ENCODE measurements at regions not wholly inside any gene's neighbourhood (a gene's known extent, or its start where the extent isn't known, plus 50 kb on each side); places are given as distances from the start of the nearest gene placed in this dataset.

DNA sequence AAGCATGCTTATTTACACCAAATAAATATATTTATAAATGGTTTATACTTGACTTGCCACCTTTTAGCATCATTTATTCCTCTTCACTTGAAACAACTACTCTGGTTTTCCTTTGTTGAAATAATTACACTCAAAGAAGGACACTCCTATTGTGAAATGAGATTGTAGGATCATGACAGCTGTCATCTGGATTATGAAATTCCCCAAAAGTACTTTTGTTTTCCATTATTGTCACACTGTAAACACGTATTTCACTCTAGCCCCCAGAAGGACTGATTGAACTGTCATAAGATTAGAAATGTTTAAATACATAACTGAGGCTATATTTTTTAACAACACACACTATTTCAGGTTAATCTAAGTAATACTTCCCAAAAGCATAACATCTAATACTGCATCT is 593.8 kb downstream of the LRRIQ3 start:
- WGBS, 2 donors, result 27 to 31% methylated on average over 1 of the region's 1 CpG
- H3K4me3 ChIP-seq, result no peak overlapping the region
- no peak for FAIRE-seq
- H3K36me3 ChIP-seq, result no peaks in the 10 kb centered on the region
- H3K27me3 ChIP-seq, result no peaks in the 10 kb centered on the region
- TF ChIP-seq, protein P1, sequence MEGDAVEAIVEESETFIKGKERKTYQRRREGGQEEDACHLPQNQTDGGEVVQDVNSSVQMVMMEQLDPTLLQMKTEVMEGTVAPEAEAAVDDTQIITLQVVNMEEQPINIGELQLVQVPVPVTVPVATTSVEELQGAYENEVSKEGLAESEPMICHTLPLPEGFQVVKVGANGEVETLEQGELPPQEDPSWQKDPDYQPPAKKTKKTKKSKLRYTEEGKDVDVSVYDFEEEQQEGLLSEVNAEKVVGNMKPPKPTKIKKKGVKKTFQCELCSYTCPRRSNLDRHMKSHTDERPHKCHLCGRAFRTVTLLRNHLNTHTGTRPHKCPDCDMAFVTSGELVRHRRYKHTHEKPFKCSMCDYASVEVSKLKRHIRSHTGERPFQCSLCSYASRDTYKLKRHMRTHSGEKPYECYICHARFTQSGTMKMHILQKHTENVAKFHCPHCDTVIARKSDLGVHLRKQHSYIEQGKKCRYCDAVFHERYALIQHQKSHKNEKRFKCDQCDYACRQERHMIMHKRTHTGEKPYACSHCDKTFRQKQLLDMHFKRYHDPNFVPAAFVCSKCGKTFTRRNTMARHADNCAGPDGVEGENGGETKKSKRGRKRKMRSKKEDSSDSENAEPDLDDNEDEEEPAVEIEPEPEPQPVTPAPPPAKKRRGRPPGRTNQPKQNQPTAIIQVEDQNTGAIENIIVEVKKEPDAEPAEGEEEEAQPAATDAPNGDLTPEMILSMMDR (IDR thresholded peaks at IDR 0.05), result no peak
- H3K4me1 ChIP-seq, result no peaks in the 10 kb centered on the region
- no peak overlapping the region for H3K27ac ChIP-seq
- no peak for DNase-seq
- intact Hi-C loops (cut with DNase I), result no loop called here
- ATAC-seq, result no peak
- H3K9me3 ChIP-seq, result no peaks in the 10 kb centered on the region

DNA sequence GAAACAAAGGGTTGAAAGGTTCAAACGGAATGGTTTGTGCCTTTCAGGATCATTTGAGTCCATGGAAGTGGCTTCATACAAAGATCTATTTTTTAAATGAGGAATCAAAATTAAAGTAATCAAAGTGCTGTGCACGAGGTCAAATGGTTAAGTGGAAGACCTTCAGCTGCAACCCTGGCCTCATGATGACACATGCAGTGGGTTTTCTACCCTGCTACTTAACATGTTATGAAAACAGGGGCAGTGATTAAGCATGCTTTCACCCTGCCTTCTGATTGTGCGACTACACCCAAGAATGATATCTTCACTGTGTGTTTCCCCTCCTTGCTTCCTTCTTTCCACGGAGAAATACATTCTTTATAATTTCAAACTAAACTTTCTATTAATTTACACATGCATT is 604.2 kb downstream of the LRRIQ3 start:
- no peaks in the 10 kb centered on the region for H3K27me3 ChIP-seq
- no peak for DNase-seq
- intact Hi-C loops (cut with DNase I), result no loop called here
- ATAC-seq, result peak in 3 of 4 donors; percentile 37 to 50 (median 40)
- H3K4me3 ChIP-seq, result no peak overlapping the region
- H3K4me1 ChIP-seq, result no peaks in the 10 kb centered on the region
- H3K36me3 ChIP-seq, result no peaks in the 10 kb centered on the region
- no peaks in the 10 kb centered on the region for H3K9me3 ChIP-seq
- no peak for FAIRE-seq
- TF ChIP-seq, protein P1 (IDR thresholded peaks at IDR 0.05), result no peak
- WGBS, 2 donors, result 32 to 36% methylated on average over 4 of the region's 4 CpGs
- peak overlapping the region in 1 of 4 donors; percentile 48 for H3K27ac ChIP-seq

DNA sequence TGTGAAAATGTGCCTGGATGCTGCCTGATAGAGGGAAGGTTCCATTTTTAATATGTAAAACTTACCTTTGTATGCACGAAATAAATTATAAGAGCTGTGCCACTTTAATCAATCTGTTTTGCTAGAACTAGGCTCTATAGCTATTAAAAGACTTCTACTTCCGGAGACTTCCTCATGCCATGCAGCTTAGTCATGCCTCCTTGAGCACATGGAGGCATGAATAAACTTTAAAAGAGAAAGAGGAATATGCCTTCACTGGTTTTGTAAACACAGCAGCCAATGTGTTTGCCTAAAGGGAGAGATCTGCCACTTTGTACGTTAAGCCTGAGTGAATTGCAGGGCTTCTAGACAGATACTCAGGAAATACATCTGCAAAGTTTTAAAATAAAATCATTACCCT is 604.6 kb downstream of the LRRIQ3 start:
- no peaks in the 10 kb centered on the region for H3K4me1 ChIP-seq
- intact Hi-C loops (cut with DNase I), result no loop called here
- H3K27me3 ChIP-seq, result no peaks in the 10 kb centered on the region
- peak overlapping the region in 2 of 4 donors; percentile 26 to 48 for H3K27ac ChIP-seq
- peak; percentile 81 for FAIRE-seq
- peak overlapping the region in 1 of 4 donors; percentile 11 for H3K4me3 ChIP-seq
- TF ChIP-seq, protein P1 (IDR thresholded peaks at IDR 0.05), result no peak
- DNase-seq, result peak in 3 of 6 donors; percentile 7 to 35 (median 15)
- H3K9me3 ChIP-seq, result no peaks in the 10 kb centered on the region
- no peaks in the 10 kb centered on the region for H3K36me3 ChIP-seq
- peak; percentile 79 to 98 (median 91) for ATAC-seq
- WGBS, 2 donors, result 12 to 14% methylated on average over 3 of the region's 3 CpGs

DNA sequence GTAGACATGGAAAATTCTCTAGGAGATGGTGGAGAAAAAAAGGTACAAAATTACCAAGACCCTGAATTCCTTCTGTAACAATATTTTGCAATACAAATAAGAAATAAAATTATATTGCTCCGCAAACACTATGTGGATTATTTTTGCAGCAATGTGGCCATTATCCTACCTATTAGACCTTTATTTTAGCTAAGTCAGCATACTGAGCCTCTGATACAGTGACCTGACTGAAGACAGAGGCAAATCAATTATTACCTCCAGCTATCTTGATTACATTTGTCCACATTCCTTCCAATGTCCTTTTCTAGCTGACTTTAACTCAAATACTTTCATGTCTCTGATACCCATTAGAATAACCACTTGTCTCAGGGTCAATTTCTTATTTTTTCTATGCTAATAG is 610.9 kb downstream of the LRRIQ3 start:
- no peaks in the 10 kb centered on the region for H3K4me1 ChIP-seq
- no peaks in the 10 kb centered on the region for H3K9me3 ChIP-seq
- intact Hi-C loops (cut with DNase I), result no loop called here
- H3K27ac ChIP-seq, result no peak overlapping the region
- H3K36me3 ChIP-seq, result no peaks in the 10 kb centered on the region
- DNase-seq (no peak), FAIRE-seq (no peak), ATAC-seq (no peak)
- no peak overlapping the region for H3K4me3 ChIP-seq
- H3K27me3 ChIP-seq, result no peaks in the 10 kb centered on the region
- TF ChIP-seq, protein P1 (IDR thresholded peaks at IDR 0.05), result no peak
- WGBS, 2 donors, result 92 to 100% methylated on average over 1 of the region's 1 CpG

DNA sequence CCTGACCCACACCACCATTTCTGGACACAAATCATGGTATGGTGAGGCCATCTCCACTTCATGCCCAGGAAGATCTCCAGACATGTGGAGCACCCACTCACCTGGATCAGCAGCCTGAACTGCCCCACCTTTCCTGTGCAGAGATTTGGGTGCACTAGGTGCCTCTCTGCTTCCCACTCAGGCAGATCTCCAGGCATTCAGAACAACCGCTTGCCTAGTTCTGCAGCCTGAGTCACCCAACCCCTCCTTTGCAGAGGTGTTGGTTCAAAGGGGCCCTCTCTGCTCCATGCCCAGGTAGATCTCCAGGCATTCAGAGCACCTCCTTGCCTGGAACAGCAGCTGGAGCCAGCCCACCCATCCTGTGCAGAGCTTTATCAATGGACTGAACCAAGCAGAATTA is 620.8 kb downstream of the LRRIQ3 start:
- no peak overlapping the region for H3K4me3 ChIP-seq
- no peak for DNase-seq
- no peaks in the 10 kb centered on the region for H3K27me3 ChIP-seq
- FAIRE-seq, result no peak
- no peak for ATAC-seq
- TF ChIP-seq, protein P1 (IDR thresholded peaks at IDR 0.05), result no peak
- no peaks in the 10 kb centered on the region for H3K36me3 ChIP-seq
- H3K9me3 ChIP-seq, result no peaks in the 10 kb centered on the region
- no peaks in the 10 kb centered on the region for H3K4me1 ChIP-seq
- no peak overlapping the region for H3K27ac ChIP-seq
- intact Hi-C loops (cut with DNase I), result no loop called here
- WGBS, 2 donors, result 88 to 100% methylated on average over 1 of the region's 1 CpG

All from pancreas (tissue), 10 donors.